Loucy (cell line): ENCODE measurements at regions not wholly inside any gene's neighbourhood (a gene's known extent, or its start where the extent isn't known, plus 50 kb on each side); places are given as distances from the start of the nearest gene placed in this dataset.

Source experiments
- H2AFZ ChIP-seq: fragments of 200-600 bp; sonication (generic); 2 replicates; pipeline ENCODE4 v1.6.0; 2016; ENCODE audit warnings: antibody characterized with exemption, mild to moderate bottlenecking, low read length, moderate library complexity
- H3F3A ChIP-seq: fragments of 200-600 bp; 2 replicates; pipeline ENCODE4 v1.6.0; 2016; ENCODE audit warnings: antibody characterized with exemption, low read depth, mild to moderate bottlenecking
- H3K27me3 ChIP-seq: fragments of 200-600 bp; sonication (generic); 2 replicates; pipeline ENCODE4 v1.6.1; 2014; ENCODE audit warnings: low read length, mild to moderate bottlenecking; ENCODE audit not compliant: insufficient read depth, poor library complexity, severe bottlenecking
- H3K36me3 ChIP-seq: fragments of 200-600 bp; sonication (generic); 2 replicates; pipeline ENCODE4 v1.6.1; 2016; ENCODE audit warnings: low read length; ENCODE audit not compliant: insufficient read depth
- H3K4me1 ChIP-seq: fragments of 200-600 bp; sonication (generic); 2 replicates; pipeline ENCODE4 v1.5.1; 2014; ENCODE audit warnings: low read length, mild to moderate bottlenecking; ENCODE audit not compliant: insufficient read depth, poor library complexity, severe bottlenecking
- H3K4me2 ChIP-seq: fragments of 200-600 bp; sonication (generic); 2 replicates; pipeline ENCODE4 v1.6.0; 2014; ENCODE audit warnings: antibody characterized with exemption, low read length, low read depth, mild to moderate bottlenecking; ENCODE audit not compliant: poor library complexity, severe bottlenecking
- H3K4me3 ChIP-seq: fragments of 200-600 bp; sonication (generic); 2 replicates; pipeline ENCODE4 v1.5.1; 2014; ENCODE audit warnings: low read length, mild to moderate bottlenecking, mixed read lengths; ENCODE audit not compliant: poor library complexity, severe bottlenecking
- H3K79me2 ChIP-seq: fragments of 200-600 bp; sonication (generic); 2 replicates; pipeline ENCODE4 v1.6.1; 2014; ENCODE audit warnings: low read length; ENCODE audit not compliant: insufficient read depth
- H3K9ac ChIP-seq: fragments of 200-600 bp; sonication (generic); 2 replicates; pipeline ENCODE4 v1.6.0; 2014; ENCODE audit warnings: mild to moderate bottlenecking, low read depth, low read length, moderate library complexity; ENCODE audit not compliant: poor library complexity, severe bottlenecking
- H3K9me2 ChIP-seq: fragments of 200-600 bp; sonication (generic); replicated peaks from 2 replicates; pipeline ENCODE4 v1.6.1; 2016; ENCODE audit warnings: low read depth, low read length, mixed read lengths
- H3K9me3 ChIP-seq: fragments of 200-600 bp; sonication (generic); 2 replicates; pipeline ENCODE4 v1.6.1; 2014; ENCODE audit warnings: mild to moderate bottlenecking, antibody characterized with exemption, low read length, low read depth; ENCODE audit not compliant: insufficient read depth
- H4K20me1 ChIP-seq: fragments of 200-600 bp; sonication (generic); 2 replicates; pipeline ENCODE4 v1.6.0; 2014; ENCODE audit warnings: antibody characterized with exemption, low read length, mild to moderate bottlenecking; ENCODE audit not compliant: insufficient read depth, poor library complexity, severe bottlenecking
- EZH2phosphoT487 ChIP-seq: fragments of 200-600 bp; IDR thresholded peaks from 2 replicates; pipeline ENCODE4 v1.6.1; 2018; ENCODE audit warnings: antibody characterized with exemption, mild to moderate bottlenecking, moderate library complexity, borderline replicate concordance
- TF ChIP-seq, protein P1 (sequence below): fragments of 200-600 bp; sonication (generic); conservative IDR thresholded peaks from 2 replicates; pipeline ENCODE4 v1.5.1; 2014; ENCODE audit warnings: mild to moderate bottlenecking, antibody characterized with exemption, low read length

- H3K4me2 ChIP-seq: no peak overlapping the region
- H4K20me1 ChIP-seq: no peaks in the 10 kb centered on the region
- no peak overlapping the region for H3K9ac ChIP-seq
- no peaks in the 10 kb centered on the region for H3K79me2 ChIP-seq
- no peaks in the 10 kb centered on the region for H3K27me3 ChIP-seq
- H3K9me3 ChIP-seq: no peaks in the 10 kb centered on the region
- H3K36me3 ChIP-seq: no peaks in the 10 kb centered on the region
- TF ChIP-seq EZH2phosphoT487: no peak
- TF ChIP-seq, protein P1, sequence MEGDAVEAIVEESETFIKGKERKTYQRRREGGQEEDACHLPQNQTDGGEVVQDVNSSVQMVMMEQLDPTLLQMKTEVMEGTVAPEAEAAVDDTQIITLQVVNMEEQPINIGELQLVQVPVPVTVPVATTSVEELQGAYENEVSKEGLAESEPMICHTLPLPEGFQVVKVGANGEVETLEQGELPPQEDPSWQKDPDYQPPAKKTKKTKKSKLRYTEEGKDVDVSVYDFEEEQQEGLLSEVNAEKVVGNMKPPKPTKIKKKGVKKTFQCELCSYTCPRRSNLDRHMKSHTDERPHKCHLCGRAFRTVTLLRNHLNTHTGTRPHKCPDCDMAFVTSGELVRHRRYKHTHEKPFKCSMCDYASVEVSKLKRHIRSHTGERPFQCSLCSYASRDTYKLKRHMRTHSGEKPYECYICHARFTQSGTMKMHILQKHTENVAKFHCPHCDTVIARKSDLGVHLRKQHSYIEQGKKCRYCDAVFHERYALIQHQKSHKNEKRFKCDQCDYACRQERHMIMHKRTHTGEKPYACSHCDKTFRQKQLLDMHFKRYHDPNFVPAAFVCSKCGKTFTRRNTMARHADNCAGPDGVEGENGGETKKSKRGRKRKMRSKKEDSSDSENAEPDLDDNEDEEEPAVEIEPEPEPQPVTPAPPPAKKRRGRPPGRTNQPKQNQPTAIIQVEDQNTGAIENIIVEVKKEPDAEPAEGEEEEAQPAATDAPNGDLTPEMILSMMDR: no peak
- no peaks in the 10 kb centered on the region for H3K9me2 ChIP-seq
- no peak overlapping the region for H2AFZ ChIP-seq
- H3K4me3 ChIP-seq: no peak overlapping the region
- no peaks in the 10 kb centered on the region for H3F3A ChIP-seq
- peaks cover 86% of the 10 kb centered on the region for H3K4me1 ChIP-seq
These were observed 285.6 kb downstream of the UACA start for GRCh38 chr15:70477750-70478250.

DNA sequence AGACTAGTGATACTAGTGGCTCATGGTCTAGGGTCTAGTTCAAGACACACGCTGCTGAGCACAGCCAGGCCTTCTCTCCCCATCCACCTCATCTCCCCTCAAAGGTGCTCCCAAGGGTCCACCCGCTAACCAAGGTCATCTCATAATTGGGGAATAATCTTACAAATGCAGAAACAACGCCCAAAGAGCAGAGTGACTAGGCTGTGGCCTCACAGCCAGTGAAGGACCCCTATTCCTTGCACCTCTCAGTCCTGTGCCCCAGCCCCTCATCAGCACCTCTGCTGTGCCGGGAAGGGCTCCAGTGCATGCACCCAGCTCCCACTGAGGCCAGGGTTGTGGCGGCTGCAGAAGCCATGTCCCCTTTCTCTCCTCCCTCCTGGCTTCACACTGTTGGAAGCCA, 286.9 kb downstream of the UACA start:
- Histone ChIP-seq H3K9me2 (no peaks in the 10 kb centered on the region), H3K4me2 (no peak overlapping the region), H2AFZ (no peak overlapping the region), H3F3A (no peaks in the 10 kb centered on the region), H3K9me3 (no peaks in the 10 kb centered on the region), H3K27me3 (no peaks in the 10 kb centered on the region), H3K79me2 (no peaks in the 10 kb centered on the region), H3K36me3 (no peaks in the 10 kb centered on the region), H3K9ac (no peak overlapping the region), H3K4me1 (peaks cover 81% of the 10 kb centered on the region), H3K4me3 (no peak overlapping the region), H4K20me1 (no peaks in the 10 kb centered on the region)
- TF ChIP-seq, protein P1: no peak
- TF ChIP-seq EZH2phosphoT487: no peak

- H3K9ac ChIP-seq: no peak overlapping the region
- no peak overlapping the region for H3K4me3 ChIP-seq
- peaks cover 77% of the 10 kb centered on the region for H3K4me1 ChIP-seq
- no peak overlapping the region for H2AFZ ChIP-seq
- no peaks in the 10 kb centered on the region for H4K20me1 ChIP-seq
- TF ChIP-seq, protein P1: no peak
- no peak for TF ChIP-seq EZH2phosphoT487
- H3K36me3 ChIP-seq: no peaks in the 10 kb centered on the region
- H3K4me2 ChIP-seq: no peak overlapping the region
- no peaks in the 10 kb centered on the region for H3F3A ChIP-seq
- no peaks in the 10 kb centered on the region for H3K27me3 ChIP-seq
- no peaks in the 10 kb centered on the region for H3K79me2 ChIP-seq
- no peaks in the 10 kb centered on the region for H3K9me3 ChIP-seq
- no peaks in the 10 kb centered on the region for H3K9me2 ChIP-seq
These were observed 287.4 kb downstream of the UACA start for GRCh38 chr15:70475921-70476320.
